Natural killer cell (primary cell): ENCODE measurements at regions not wholly inside any gene's neighbourhood (a gene's known extent, or its start where the extent isn't known, plus 50 kb on each side); places are given as distances from the start of the nearest gene placed in this dataset.

Source experiments
- ATAC-seq, 3 donors: fragments of 150-1000 bp in 2 of 3; fragments of 200-7000 bp in 1 of 3; cut with Tn5 transposase; 1 replicate in 1 of 3; 2 replicates in 2 of 3; pipeline ENCODE4 v1.10.0; 2021; ENCODE audit warnings: mild to moderate bottlenecking in 2 of 3, moderate library complexity in 2 of 3
- DNase-seq, 2 donors: peaks; one replicate each; pipeline versions ENCODE4 v3.0.0 to v3.0.0-alpha.2; 2013 to 2021; ENCODE audit warnings: mixed read lengths in 1 of 2
- H3K27ac ChIP-seq: one replicate; pipeline ENCODE4 v1.5.1; 2013; ENCODE audit warnings: mild to moderate bottlenecking, low read length
- H3K27me3 ChIP-seq: one replicate; pipeline ENCODE4 v1.6.1; 2013; ENCODE audit warnings: low read length; ENCODE audit not compliant: control insufficient read depth, insufficient read depth
- H3K36me3 ChIP-seq: one replicate; pipeline ENCODE4 v1.6.1; 2013; ENCODE audit warnings: low read length; ENCODE audit not compliant: control insufficient read depth, insufficient read depth
- H3K4me1 ChIP-seq: one replicate; pipeline ENCODE4 v1.6.1; 2013; ENCODE audit warnings: low read length; ENCODE audit not compliant: control insufficient read depth, insufficient read depth
- H3K4me3 ChIP-seq: one replicate; pipeline ENCODE4 v1.5.1; 2013; ENCODE audit warnings: low read length
- H3K9me3 ChIP-seq: one replicate; pipeline ENCODE4 v1.6.1; 2013; ENCODE audit warnings: low read length; ENCODE audit not compliant: control insufficient read depth, insufficient read depth
- H3K27ac Mint-ChIP-seq, 2 donors: one replicate each; pipeline ENCODE4 v1.8.0; 2022; ENCODE audit warnings: mild to moderate bottlenecking in 2 of 2, mixed read lengths in 2 of 2, moderate library complexity in 1 of 2
- H3K27me3 Mint-ChIP-seq, 2 donors: one replicate each; pipeline ENCODE4 v1.8.0; 2022; ENCODE audit warnings: low read depth in 2 of 2, mixed read lengths in 2 of 2
- H3K36me3 Mint-ChIP-seq: one replicate; pipeline ENCODE4 v1.8.0; 2022; ENCODE audit warnings: mixed read lengths
- H3K4me1 Mint-ChIP-seq, 2 donors: one replicate each; pipeline ENCODE4 v1.8.0; 2022; ENCODE audit warnings: mixed read lengths in 2 of 2
- H3K4me3 Mint-ChIP-seq: one replicate; pipeline ENCODE4 v1.8.0; 2022; ENCODE audit warnings: mild to moderate bottlenecking, moderate library complexity, mixed read lengths
- H3K9me3 Mint-ChIP-seq, 2 donors: one replicate each; pipeline ENCODE4 v1.8.0; 2022; ENCODE audit warnings: mixed read lengths in 2 of 2
- WGBS: methylation state at CpG from one replicate; pipeline ENCODE4 v1.1.7; 2013; ENCODE audit warnings: missing lambda C conversion rate; ENCODE audit not compliant: insufficient coverage; 5-methylcytosine and 5-hydroxymethylcytosine counted together
- intact Hi-C: fragments of 100-400 bp; cut with micrococcal nuclease; formaldehyde crosslinking; loops from one replicate; pipeline ENCODE4 v1.14.2; 2022
- TF ChIP-seq, protein P1 (sequence below): fragments of 200-600 bp; IDR thresholded peaks from one replicate; pipeline ENCODE4 v1.8.0; 2022; ENCODE audit warnings: antibody characterized with exemption

DNA sequence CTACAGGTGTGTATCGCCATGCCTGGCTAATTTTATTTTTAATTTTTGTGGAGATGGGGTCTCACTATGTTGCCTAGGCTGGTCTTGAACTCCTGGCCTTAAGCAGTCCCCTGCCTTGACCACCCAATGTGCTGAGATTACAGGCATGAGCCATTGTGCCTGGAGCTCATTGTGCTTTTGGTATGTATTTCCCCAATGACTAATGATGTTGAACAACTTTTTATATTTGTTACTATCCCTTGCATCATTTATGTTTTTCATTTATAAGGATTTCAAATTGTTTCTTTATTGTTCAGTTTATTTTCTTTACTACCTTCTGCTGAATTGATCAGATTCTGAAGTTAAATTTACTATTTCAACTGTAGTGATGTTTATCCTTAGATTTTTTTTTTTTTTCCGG lies 199.7 kb downstream of the CEP135 start:
- peaks cover 7 to 9% of the 10 kb centered on the region in 2 donors for H3K27me3 Mint-ChIP-seq
- H3K27ac Mint-ChIP-seq: no peak overlapping the region
- WGBS: 80% methylated on average over 1 of the region's 2 CpGs
- Histone ChIP-seq H3K27me3 (no peaks in the 10 kb centered on the region), H3K4me1 (no peaks in the 10 kb centered on the region), H3K9me3 (no peaks in the 10 kb centered on the region), H3K36me3 (no peaks in the 10 kb centered on the region), H3K4me3 (no peak overlapping the region), H3K27ac (no peak overlapping the region)
- TF ChIP-seq, protein P1, sequence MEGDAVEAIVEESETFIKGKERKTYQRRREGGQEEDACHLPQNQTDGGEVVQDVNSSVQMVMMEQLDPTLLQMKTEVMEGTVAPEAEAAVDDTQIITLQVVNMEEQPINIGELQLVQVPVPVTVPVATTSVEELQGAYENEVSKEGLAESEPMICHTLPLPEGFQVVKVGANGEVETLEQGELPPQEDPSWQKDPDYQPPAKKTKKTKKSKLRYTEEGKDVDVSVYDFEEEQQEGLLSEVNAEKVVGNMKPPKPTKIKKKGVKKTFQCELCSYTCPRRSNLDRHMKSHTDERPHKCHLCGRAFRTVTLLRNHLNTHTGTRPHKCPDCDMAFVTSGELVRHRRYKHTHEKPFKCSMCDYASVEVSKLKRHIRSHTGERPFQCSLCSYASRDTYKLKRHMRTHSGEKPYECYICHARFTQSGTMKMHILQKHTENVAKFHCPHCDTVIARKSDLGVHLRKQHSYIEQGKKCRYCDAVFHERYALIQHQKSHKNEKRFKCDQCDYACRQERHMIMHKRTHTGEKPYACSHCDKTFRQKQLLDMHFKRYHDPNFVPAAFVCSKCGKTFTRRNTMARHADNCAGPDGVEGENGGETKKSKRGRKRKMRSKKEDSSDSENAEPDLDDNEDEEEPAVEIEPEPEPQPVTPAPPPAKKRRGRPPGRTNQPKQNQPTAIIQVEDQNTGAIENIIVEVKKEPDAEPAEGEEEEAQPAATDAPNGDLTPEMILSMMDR: no peak
- ATAC-seq (no peak), DNase-seq (no peak)
- H3K36me3 Mint-ChIP-seq: no peaks in the 10 kb centered on the region
- no peaks in the 10 kb centered on the region for H3K9me3 Mint-ChIP-seq
- no peaks in the 10 kb centered on the region for H3K4me1 Mint-ChIP-seq
- no peak overlapping the region for H3K4me3 Mint-ChIP-seq
- intact Hi-C loops: no loop called here

DNA sequence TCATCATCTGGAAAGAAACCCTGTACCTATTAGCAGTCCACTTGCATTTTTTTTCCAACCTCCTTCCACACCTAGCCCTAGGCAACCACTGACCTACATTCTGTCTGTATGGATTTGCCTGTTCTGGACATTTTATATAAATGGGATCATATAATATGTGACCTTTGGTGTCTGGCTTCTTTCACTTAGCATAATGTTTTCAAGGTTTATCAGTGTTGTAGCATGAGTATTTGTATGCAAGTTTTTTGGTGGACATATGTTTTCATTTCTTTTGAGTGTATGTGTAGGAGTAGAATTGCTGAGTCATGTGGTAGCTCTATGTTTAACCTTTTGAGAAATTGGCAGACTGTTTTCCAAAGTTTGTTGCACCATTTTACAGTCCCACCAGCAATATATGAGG lies 198.6 kb downstream of the CEP135 start:
- no peaks in the 10 kb centered on the region for H3K9me3 Mint-ChIP-seq
- H3K27me3 Mint-ChIP-seq: peaks cover 5 to 10% of the 10 kb centered on the region in 2 donors
- intact Hi-C loops: no loop called here
- no peak overlapping the region for H3K4me3 Mint-ChIP-seq
- no peak overlapping the region for H3K27ac ChIP-seq
- no peaks in the 10 kb centered on the region for H3K27me3 ChIP-seq
- H3K36me3 Mint-ChIP-seq: no peaks in the 10 kb centered on the region
- DNase-seq: no peak
- TF ChIP-seq, protein P1: no peak
- H3K36me3 ChIP-seq: no peaks in the 10 kb centered on the region
- H3K4me1 Mint-ChIP-seq: no peaks in the 10 kb centered on the region
- H3K9me3 ChIP-seq: no peaks in the 10 kb centered on the region
- H3K4me1 ChIP-seq: no peaks in the 10 kb centered on the region
- H3K4me3 ChIP-seq: no peak overlapping the region
- ATAC-seq: no peak
- no peak overlapping the region for H3K27ac Mint-ChIP-seq

DNA sequence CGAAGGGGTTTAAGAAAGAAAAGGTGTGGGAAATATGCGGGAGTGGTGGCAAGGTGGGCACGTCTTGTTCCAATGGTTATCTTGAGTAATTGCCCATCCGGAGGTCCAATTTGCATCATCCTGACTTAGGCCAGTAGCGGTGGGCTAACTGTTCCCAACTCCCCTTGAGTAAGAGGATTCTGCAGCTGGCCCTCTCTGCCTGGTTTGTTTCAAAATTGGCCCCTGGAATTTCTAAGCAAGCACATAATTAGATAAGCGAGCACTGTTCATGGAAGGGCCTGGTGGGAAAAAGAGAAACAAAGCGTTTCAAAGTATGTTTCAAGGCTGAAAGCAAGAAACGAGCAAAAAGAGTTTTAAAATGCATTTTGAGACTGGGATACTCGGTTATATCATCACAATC lies 198.2 kb downstream of the CEP135 start:
- H3K27ac Mint-ChIP-seq: no peak overlapping the region
- peaks cover 5 to 10% of the 10 kb centered on the region in 2 donors for H3K27me3 Mint-ChIP-seq
- TF ChIP-seq, protein P1: no peak
- DNase-seq (no peak), ATAC-seq (no peak)
- no peaks in the 10 kb centered on the region for H3K36me3 Mint-ChIP-seq
- H3K4me3 Mint-ChIP-seq: no peak overlapping the region
- intact Hi-C loops: no loop called here
- H3K4me3 ChIP-seq: no peak overlapping the region
- no peaks in the 10 kb centered on the region for H3K27me3 ChIP-seq
- no peaks in the 10 kb centered on the region for H3K4me1 ChIP-seq
- no peaks in the 10 kb centered on the region for H3K9me3 Mint-ChIP-seq
- no peaks in the 10 kb centered on the region for H3K36me3 ChIP-seq
- 93% methylated on average over 9 of the region's 9 CpGs for WGBS
- no peak overlapping the region for H3K27ac ChIP-seq
- H3K9me3 ChIP-seq: no peaks in the 10 kb centered on the region
- H3K4me1 Mint-ChIP-seq: no peaks in the 10 kb centered on the region

DNA sequence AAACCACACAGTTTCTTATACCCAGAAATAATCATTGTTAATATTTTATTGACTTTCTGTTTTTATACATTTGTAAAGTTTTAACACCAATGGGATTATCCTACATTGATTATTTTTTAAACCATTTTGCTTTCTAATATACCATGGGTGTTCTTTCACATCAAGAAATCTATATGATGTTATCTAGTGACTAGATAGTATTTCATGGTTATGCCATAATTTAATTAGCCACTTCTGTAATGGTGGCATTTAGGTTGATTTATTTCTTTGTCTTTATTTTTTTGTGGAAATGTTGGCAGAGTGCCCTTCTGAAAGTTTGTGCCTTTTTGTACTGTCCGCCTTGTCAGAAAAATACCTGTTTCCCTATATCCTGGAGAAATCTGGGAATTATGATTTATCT lies 193.3 kb downstream of the CEP135 start:
- no peak overlapping the region for H3K27ac Mint-ChIP-seq
- H3K9me3 Mint-ChIP-seq: no peaks in the 10 kb centered on the region
- Histone ChIP-seq H3K36me3 (no peaks in the 10 kb centered on the region), H3K9me3 (no peaks in the 10 kb centered on the region), H3K27me3 (no peaks in the 10 kb centered on the region), H3K4me3 (no peak overlapping the region), H3K27ac (no peak overlapping the region), H3K4me1 (no peaks in the 10 kb centered on the region)
- TF ChIP-seq, protein P1: no peak
- no peak for DNase-seq
- no peak for ATAC-seq
- H3K36me3 Mint-ChIP-seq: no peaks in the 10 kb centered on the region
- WGBS: no CpG with 5 or more reads among the region's 1 CpG
- no peaks in the 10 kb centered on the region for H3K4me1 Mint-ChIP-seq
- no peak overlapping the region for H3K4me3 Mint-ChIP-seq
- H3K27me3 Mint-ChIP-seq: peaks cover 8 to 10% of the 10 kb centered on the region in 2 donors
- intact Hi-C loops: no loop called here
